OCI-M1 (cell line): ENCODE measurements at regions not wholly inside any gene's neighbourhood (a gene's known extent, or its start where the extent isn't known, plus 50 kb on each side); places are given as distances from the start of the nearest gene placed in this dataset.

Source experiments
- DNase-seq: peaks from one replicate; lab custom pipeline; 2025; lab: John Stamatoyannopoulos, UW

DNA sequence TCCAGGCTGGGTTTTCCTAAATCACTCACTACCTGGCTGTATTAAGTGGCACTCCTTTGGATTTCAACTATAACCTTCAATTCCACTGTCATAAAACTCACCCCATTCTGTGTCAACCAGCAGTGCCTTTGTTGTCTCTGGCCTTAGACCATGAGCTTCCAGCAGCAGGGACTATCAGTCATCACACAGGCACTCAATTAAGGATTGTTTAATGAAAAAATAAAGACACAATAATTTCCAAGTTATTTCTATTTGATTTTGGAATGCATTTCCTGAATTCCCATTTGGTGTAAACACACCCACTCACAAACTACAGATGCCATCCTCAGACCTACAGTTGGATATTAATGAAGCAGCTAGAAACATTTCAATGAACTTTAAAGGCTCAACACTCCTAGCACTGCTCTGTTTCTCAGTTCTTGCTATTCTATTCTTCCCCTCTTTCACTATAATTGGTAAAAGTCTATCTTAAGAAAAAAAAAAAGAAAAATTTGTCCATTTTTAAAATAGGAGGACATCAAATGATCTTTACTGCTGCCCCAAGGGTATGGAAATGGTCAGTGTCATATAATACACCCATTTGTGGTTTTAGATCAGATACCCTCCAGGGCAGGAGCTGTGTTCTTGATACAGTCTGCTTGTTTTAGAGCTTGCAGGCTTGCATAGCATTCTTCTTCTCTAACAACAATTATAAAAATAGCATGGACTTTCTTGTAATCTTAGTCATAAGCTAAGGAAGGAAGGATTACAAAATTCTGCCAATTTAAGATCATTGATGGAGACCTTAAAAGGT lies 156.4 kb downstream of the PTGER3 start:
- DNase-seq, result peak; percentile 51

DNA sequence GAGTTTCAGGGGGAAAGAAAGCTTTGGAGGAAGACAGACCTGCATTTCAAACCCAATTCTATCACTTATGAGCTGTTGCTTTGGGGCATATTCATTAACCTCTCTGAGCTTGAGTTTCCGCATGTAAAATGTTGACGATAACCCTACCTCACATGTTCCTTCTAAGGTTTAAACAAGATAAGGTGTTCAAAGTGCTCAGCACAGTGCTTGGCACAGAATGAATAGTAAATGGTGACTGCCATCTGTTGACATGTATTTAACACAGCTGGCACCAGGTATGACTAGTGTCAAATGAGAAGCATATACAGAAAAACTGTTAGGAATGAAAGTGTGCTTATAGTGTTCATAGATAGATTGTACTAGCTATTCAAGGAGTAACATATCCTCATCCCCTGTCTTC lies 155.5 kb downstream of the PTGER3 start:
- no peak for DNase-seq

- no peak for DNase-seq
Observed at GRCh38 chr1:70892930-70893329, 154.7 kb downstream of the PTGER3 start.

GRCh38 chr1:70893381-70893780 lies 154.2 kb downstream of the PTGER3 start:
- no peak for DNase-seq

DNA sequence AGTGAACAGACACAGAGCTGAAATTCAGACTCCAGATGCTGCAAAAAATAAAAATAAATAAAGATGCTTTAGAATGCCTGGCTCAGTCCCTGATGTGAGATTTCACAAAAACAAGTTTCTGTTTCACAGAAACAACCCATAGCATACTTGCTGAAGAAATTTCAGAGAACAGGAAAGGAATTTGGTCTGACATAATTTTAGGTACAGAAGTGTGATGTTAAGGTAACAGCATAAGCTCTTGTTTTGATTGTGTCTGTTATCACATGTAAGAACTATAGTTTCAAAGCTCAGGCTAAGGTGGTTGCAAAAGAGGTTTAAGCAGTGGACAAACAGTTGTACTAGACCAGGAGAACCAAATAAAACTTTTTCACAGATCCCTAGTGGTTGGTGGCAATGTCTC lies 152.1 kb downstream of the PTGER3 start:
- DNase-seq, result no peak

DNA sequence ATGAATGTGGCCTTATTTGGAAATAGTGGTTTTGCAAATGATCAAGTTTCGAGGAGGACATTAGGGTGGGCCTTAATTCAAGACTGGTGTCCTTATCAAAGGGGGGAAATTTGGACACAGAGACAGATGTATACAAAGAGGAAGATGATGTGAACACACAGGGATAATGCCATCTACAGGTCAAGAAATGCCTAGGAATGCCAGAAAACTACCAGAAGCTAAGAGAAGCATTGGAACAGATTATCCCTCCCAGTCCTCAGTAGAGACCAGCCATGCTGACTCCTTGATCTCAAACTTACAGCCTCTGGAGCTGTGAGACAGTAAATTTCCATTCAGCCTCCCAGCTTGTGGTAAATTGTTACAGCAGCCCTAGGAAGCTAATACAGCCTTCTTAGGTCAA lies 151.4 kb downstream of the PTGER3 start:
- DNase-seq, result peak; percentile 70

GRCh38 chr1:70897273-70897672 lies 150.3 kb downstream of the PTGER3 start:
- DNase-seq, result no peak

GRCh38 chr1:70899735-70900134 lies 147.9 kb downstream of the PTGER3 start:
- DNase-seq, result no peak

DNA sequence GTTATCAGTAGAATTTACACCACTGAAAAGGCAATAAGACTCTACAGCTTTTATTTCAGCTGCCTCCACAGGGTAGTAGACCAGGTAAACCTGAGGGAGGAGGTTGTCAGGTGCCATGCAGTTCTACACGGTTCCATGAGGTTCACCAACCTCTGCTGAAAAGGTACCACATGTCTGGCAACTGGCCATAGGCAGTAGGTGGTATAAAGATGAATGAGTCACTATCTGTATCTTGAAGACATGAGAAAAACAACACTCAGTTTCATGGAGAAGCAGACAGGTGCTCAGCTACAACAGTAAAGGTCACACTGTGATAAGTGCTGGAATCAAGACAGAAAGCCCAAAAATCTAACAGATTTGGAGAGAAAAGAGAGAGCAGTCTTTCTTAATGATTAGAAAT lies 145.4 kb downstream of the PTGER3 start:
- DNase-seq, result no peak

DNA sequence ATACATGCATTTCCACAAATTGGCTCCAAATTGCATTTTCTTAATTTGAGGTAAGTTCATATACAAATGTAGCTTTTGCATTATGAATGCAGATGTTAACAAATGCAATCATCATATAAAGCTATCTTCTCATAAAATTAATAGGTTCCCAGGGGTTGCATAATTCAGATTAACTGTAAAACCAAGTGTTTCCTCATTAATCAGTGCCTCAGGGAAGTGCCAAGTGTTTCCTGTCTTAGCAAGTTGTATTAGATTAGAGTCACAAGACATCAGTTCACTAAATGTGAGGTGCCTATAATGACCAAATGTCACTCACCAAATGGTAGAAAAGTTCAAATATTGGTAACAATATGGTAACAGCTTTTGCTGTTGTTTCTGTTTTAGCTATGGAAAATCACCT lies 140.8 kb downstream of the PTGER3 start:
- DNase-seq, result no peak

GRCh38 chr1:70907563-70908310 lies 139.9 kb downstream of the PTGER3 start:
- no peak for DNase-seq

DNA sequence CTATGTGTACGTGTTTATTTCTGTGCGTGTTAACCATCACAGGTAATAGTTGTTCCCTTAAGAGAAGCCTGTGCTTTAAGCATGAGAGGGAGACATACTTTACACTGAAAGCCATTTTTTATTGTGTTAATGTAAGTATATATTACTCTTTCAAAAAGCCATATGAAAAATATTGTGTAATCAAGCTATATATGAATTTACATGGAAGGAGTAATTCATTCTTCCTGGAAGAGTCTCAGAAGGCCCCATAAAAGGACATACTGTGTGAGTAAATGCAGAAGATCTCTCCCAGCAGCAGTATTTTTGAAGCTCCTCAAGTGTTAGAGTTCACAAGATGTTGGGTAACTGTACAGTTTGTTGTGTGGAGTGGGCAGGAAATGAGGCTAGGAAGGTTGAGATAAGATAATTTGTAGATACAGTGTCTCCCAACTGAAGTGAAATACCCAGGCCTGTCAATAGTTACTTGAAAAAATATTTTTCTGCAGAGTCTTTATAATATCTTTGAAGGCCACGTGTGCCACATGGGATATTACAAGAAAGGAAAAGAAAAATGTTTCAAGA lies 138.3 kb downstream of the PTGER3 start:
- DNase-seq, result peak; percentile 74

DNA sequence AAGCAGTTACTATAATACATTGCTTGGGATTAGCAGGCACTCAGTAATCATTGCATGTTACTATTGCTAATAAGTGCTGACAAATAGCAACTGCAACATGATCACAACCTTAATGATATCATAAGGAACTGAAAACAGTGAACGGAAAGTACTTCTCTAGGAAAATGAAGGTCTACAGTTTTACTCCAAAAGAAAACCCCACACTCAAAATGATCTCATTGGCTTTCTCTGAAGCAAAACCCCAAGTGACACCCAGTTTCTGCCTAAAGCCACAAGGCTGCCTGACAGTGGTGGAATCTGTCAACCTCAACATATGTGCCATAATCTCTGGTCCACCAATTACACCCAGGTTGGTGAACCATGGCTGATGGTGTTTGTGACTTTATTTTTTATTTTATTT lies 137.6 kb downstream of the PTGER3 start:
- DNase-seq, result peak; percentile 43

- DNase-seq, result no peak
Observed at GRCh38 chr1:70911861-70912260, 135.8 kb downstream of the PTGER3 start.

GRCh38 chr1:70914224-70914623 lies 133.4 kb downstream of the PTGER3 start:
- DNase-seq, result no peak

- DNase-seq, result peak; percentile 58
Observed at GRCh38 chr1:70915258-70916033, 132.2 kb downstream of the PTGER3 start.

DNA sequence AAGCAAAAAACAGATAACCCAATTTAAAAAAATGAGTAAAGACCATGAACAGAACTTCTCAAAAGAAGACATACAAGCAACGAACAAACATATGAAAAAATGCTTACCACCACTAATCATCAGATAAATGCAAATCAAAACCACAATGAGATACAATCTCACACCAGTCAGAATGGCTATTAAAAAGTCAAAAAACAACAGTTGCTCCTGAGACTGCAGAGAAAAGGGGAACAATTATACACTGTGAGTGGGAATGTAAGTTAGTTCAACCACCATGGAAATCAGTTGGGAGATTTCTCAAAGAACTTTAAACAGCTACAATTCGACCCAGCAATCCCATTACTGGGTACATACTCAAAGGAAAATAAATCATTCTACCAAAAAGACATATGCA lies 131.6 kb downstream of the PTGER3 start:
- peak; percentile 58 for DNase-seq

GRCh38 chr1:70919706-70920323 lies 127.8 kb downstream of the PTGER3 start:
- no peak for DNase-seq
